ENCODE measurements at regions not wholly inside any gene's neighbourhood (a gene's known extent, or its start where the extent isn't known, plus 50 kb on each side); places are given as distances from the start of the nearest gene placed in this dataset.
"Not testable (repeated sequence)": the region's sequence is repeated elsewhere in the genome, so short reads cannot be mapped to it uniquely, and the experiment has no call there.

DNA sequence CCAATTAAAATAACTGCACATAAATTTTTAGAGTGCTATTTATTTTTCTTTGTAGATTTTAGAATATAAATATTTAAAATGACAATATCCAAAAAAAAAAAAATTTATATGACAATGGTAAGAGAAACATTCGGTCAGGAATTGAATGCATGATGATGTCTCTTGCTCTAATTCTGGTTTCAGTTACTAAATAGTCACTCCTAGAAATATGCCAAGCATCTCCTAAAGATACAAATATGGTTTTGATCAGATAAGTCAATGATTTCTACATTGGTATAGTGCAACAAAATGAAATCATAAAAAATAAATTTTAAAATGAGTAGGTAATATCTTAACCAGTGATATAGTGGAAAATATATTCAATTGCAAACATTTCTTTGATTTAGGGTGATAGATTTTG is 95.9 kb upstream of the ACKR3 start:
- ChIA-PET POLR2A (no interaction called here), CTCF (no interaction called here)
- TF ChIP-seq CTCF (IDR thresholded peaks at IDR 0.05) = no peak
- H3K27me3 Mint-ChIP-seq = no peaks in the 10 kb centered on the region
- no peak for DNase-seq
- intact Hi-C loops (cut with micrococcal nuclease) = no loop called here
- ATAC-seq = no peak
- H3K4me1 Mint-ChIP-seq (ENCODE audit: low read depth) = no peaks in the 10 kb centered on the region
- no peak overlapping the region for H3K4me3 Mint-ChIP-seq
- H3K36me3 Mint-ChIP-seq (ENCODE audit: low read depth) = no peaks in the 10 kb centered on the region
- H3K27ac Mint-ChIP-seq = no peak overlapping the region
- no peaks in the 10 kb centered on the region for H3K9me3 Mint-ChIP-seq

GRCh38 chr2:236479814-236480213 is 89.8 kb upstream of the ACKR3 start:
- H3K9me3 Mint-ChIP-seq = peaks cover 20% of the 10 kb centered on the region
- ChIA-PET POLR2A (no interaction called here), CTCF (no interaction called here)
- H3K4me1 Mint-ChIP-seq (ENCODE audit: low read depth) = no peaks in the 10 kb centered on the region
- peaks cover 9% of the 10 kb centered on the region for H3K36me3 Mint-ChIP-seq (ENCODE audit: low read depth)
- ATAC-seq (no peak), DNase-seq (no peak)
- H3K27ac Mint-ChIP-seq = no peak overlapping the region
- peaks cover 3% of the 10 kb centered on the region for H3K27me3 Mint-ChIP-seq
- intact Hi-C loops (cut with micrococcal nuclease) = no loop called here
- no peak overlapping the region for H3K4me3 Mint-ChIP-seq
- TF ChIP-seq CTCF (IDR thresholded peaks at IDR 0.05) = no peak

DNA sequence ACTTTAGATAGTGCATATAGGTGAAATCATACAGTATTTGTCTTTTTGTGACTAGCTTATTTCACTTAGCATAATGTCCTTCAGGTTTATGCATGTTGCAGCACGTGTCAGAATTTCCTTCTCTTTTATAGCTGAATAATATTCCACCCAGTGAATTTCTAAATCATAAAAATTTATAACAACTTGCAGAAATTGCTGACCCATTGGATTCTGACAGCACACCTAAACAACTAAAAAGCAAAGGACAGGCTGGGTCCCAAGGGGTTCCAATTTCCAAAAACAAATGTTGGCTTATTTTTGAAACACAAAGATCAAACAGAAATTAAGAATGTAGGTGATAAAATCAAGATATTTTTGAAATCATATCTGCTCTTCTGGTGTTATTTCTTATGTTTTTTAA is 86.5 kb upstream of the ACKR3 start:
- no peak for ATAC-seq
- no peak for TF ChIP-seq CTCF (IDR thresholded peaks at IDR 0.05)
- peaks cover 3% of the 10 kb centered on the region for H3K27me3 Mint-ChIP-seq
- DNase-seq = no peak
- H3K36me3 Mint-ChIP-seq (ENCODE audit: low read depth) = peaks cover 9% of the 10 kb centered on the region
- H3K4me3 Mint-ChIP-seq = no peak overlapping the region
- intact Hi-C loops (cut with micrococcal nuclease) = no loop called here
- H3K4me1 Mint-ChIP-seq (ENCODE audit: low read depth) = no peaks in the 10 kb centered on the region
- H3K9me3 Mint-ChIP-seq = peaks cover 20% of the 10 kb centered on the region
- ChIA-PET CTCF (no interaction called here), POLR2A (no interaction called here)
- H3K27ac Mint-ChIP-seq = no peak overlapping the region

DNA sequence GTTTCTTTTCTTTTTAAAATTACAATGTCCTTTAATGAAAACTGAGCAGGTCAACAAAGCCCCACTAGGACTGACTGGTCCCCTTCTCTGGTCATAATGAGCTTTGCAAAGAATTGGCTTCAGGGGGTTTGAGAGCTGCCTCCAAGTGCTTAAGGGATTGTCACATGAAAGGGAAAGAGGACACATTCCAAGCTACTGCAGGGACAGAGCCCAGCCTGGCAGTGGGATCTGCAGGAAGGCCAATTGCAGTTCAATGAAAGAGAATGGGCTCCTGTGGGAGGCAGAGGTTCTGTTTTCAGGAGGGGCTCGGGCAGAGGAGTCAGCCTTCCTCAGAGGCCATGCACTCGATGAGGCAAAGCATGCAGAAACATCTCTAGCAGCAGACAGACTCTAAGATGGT is 84.1 kb upstream of the ACKR3 start:
- Mint-ChIP-seq H3K9me3 (peaks cover 9% of the 10 kb centered on the region), H3K27me3 (peaks cover 2% of the 10 kb centered on the region), H3K36me3 (ENCODE audit: low read depth) (peaks cover 1% of the 10 kb centered on the region), H3K27ac (no peak overlapping the region), H3K4me3 (no peak overlapping the region), H3K4me1 (ENCODE audit: low read depth) (no peaks in the 10 kb centered on the region)
- no peak for TF ChIP-seq CTCF (IDR thresholded peaks at IDR 0.05)
- ATAC-seq = no peak
- DNase-seq = no peak
- intact Hi-C loops (cut with micrococcal nuclease) = no loop called here
- ChIA-PET POLR2A (no interaction called here), CTCF (no interaction called here)

GRCh38 chr2:236489083-236489482 is 80.5 kb upstream of the ACKR3 start:
- ATAC-seq; H3K4me3 Mint-ChIP-seq; intact Hi-C loops (cut with micrococcal nuclease); DNase-seq; H3K27ac Mint-ChIP-seq; H3K4me1 Mint-ChIP-seq (ENCODE audit: low read depth); H3K36me3 Mint-ChIP-seq (ENCODE audit: low read depth); H3K27me3 Mint-ChIP-seq; CTCF ChIA-PET; H3K9me3 Mint-ChIP-seq; POLR2A ChIA-PET: not testable (repeated sequence)

- CTCF ChIA-PET = no interaction called here
- Mint-ChIP-seq H3K9me3 (peaks cover 2% of the 10 kb centered on the region), H3K27me3 (no peaks in the 10 kb centered on the region), H3K4me1 (ENCODE audit: low read depth) (no peaks in the 10 kb centered on the region), H3K27ac (no peak overlapping the region), H3K4me3 (no peak overlapping the region), H3K36me3 (ENCODE audit: low read depth) (peaks cover 3% of the 10 kb centered on the region)
- no peak for TF ChIP-seq CTCF (IDR thresholded peaks at IDR 0.05)
- ATAC-seq = no peak
- DNase-seq = no peak
- intact Hi-C loops (cut with micrococcal nuclease) = no loop called here
- POLR2A ChIA-PET = no interaction called here
Measured at GRCh38 chr2:236489895-236490404, 79.7 kb upstream of the ACKR3 start.

Data from activated CD8-positive, alpha-beta T cell treated with anti-CD3 and anti-CD28 coated beads for 36 hours (primary cell).